ENCODE measurements at regions not wholly inside any gene's neighbourhood (a gene's known extent, or its start where the extent isn't known, plus 50 kb on each side); places are given as distances from the start of the nearest gene placed in this dataset.

GRCh38 chr2:181822097-181822496 is 69.4 kb upstream of the ITPRID2 start:
- Histone ChIP-seq H3K4me1 (ENCODE audit: insufficient read depth, low read length) (no peaks in the 10 kb centered on the region), H3K9me3 (ENCODE audit: control insufficient read depth in 1 of 2, insufficient read depth in 1 of 2, low read length in 2 of 2) (no peaks in the 10 kb centered on the region), H3K27me3 (ENCODE audit: control insufficient read depth in 1 of 2, insufficient read depth in 2 of 2, low read length in 2 of 2) (no peaks in the 10 kb centered on the region), H3K27ac (ENCODE audit: low read depth in 1 of 2, low read length in 2 of 2) (no peak overlapping the region), H3K36me3 (ENCODE audit: insufficient read depth, low read length) (no peaks in the 10 kb centered on the region), H3K4me3 (ENCODE audit: low read length) (no peak overlapping the region)
- no peaks in the 10 kb centered on the region for H3K4me1 Mint-ChIP-seq (ENCODE audit: low read depth)
- TF ChIP-seq, protein P1, sequence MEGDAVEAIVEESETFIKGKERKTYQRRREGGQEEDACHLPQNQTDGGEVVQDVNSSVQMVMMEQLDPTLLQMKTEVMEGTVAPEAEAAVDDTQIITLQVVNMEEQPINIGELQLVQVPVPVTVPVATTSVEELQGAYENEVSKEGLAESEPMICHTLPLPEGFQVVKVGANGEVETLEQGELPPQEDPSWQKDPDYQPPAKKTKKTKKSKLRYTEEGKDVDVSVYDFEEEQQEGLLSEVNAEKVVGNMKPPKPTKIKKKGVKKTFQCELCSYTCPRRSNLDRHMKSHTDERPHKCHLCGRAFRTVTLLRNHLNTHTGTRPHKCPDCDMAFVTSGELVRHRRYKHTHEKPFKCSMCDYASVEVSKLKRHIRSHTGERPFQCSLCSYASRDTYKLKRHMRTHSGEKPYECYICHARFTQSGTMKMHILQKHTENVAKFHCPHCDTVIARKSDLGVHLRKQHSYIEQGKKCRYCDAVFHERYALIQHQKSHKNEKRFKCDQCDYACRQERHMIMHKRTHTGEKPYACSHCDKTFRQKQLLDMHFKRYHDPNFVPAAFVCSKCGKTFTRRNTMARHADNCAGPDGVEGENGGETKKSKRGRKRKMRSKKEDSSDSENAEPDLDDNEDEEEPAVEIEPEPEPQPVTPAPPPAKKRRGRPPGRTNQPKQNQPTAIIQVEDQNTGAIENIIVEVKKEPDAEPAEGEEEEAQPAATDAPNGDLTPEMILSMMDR (IDR thresholded peaks at IDR 0.05): no peak
- POLR2A ChIA-PET: no interaction called here
- no peak for DNase-seq
- CTCF ChIA-PET: no interaction called here
- H3K36me3 Mint-ChIP-seq (ENCODE audit: low read depth): no peaks in the 10 kb centered on the region
- H3K9me3 Mint-ChIP-seq: no peaks in the 10 kb centered on the region
- intact Hi-C loops (cut with DNase I, micrococcal nuclease): no loop called here
- H3K27ac Mint-ChIP-seq: no peak overlapping the region
- H3K4me3 Mint-ChIP-seq: no peak overlapping the region
- no peaks in the 10 kb centered on the region for H3K27me3 Mint-ChIP-seq
- no peak for ATAC-seq (ENCODE audit: poor library complexity)

DNA sequence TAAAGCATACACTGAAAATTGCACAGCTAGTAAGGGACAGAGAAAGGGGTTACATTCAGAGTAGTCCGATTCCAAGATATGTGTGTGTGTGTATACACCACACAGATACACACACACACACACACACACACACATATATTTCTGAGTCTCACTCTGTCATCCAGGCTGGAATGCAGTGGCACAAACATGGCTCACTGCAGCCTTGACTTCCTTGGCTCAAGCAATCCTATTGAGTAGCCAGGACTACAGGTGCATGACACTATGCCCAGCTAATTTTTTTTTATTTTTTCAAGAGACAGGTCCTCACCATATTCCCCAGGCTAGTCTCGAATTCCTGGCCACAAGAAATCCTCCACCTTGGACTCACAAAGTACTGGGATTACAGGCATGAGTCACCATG is 68.1 kb upstream of the ITPRID2 start:
- Histone ChIP-seq H3K36me3 (ENCODE audit: insufficient read depth, low read length) (no peaks in the 10 kb centered on the region), H3K4me1 (ENCODE audit: insufficient read depth, low read length) (no peaks in the 10 kb centered on the region), H3K27me3 (ENCODE audit: control insufficient read depth in 1 of 2, insufficient read depth in 2 of 2, low read length in 2 of 2) (no peaks in the 10 kb centered on the region), H3K27ac (ENCODE audit: low read depth in 1 of 2, low read length in 2 of 2) (no peak overlapping the region), H3K9me3 (ENCODE audit: control insufficient read depth in 1 of 2, insufficient read depth in 1 of 2, low read length in 2 of 2) (no peaks in the 10 kb centered on the region), H3K4me3 (ENCODE audit: low read length) (no peak overlapping the region)
- ChIA-PET CTCF (no interaction called here), POLR2A (no interaction called here)
- Mint-ChIP-seq H3K27me3 (no peaks in the 10 kb centered on the region), H3K4me1 (ENCODE audit: low read depth) (no peaks in the 10 kb centered on the region), H3K4me3 (no peak overlapping the region), H3K36me3 (ENCODE audit: low read depth) (no peaks in the 10 kb centered on the region), H3K9me3 (no peaks in the 10 kb centered on the region), H3K27ac (no peak overlapping the region)
- ATAC-seq (ENCODE audit: poor library complexity) (no peak), DNase-seq (no peak)
- TF ChIP-seq, protein P1 (IDR thresholded peaks at IDR 0.05): no peak
- intact Hi-C loops (cut with DNase I, micrococcal nuclease): no loop called here

DNA sequence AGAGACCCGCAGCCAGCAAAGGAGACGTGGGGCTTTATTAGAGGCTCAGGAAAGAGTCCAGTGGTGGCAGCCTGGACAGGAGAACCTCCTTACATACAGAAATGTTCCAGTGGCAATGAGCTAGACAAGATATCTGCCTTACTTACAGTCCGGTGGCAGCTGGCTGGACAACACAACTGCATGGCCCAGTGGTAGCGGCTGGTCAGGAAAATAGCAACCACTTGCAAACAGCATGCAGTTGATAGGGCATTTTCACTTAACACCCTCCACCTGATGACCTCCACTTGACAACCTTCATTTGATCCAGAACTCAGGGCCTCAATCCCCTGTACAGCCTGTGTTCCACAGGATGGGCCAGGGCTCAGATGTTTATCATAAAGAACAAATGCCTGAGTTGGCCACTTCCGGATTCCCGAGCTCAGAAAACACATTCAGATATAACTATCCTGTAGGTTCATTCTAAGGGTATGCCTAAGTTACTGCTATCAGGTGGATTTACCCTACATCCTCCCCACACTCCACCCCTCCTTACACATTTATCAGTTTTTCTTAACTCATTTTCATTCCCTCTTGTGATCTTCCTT is 63.3 kb upstream of the ITPRID2 start:
- no peaks in the 10 kb centered on the region for H3K36me3 Mint-ChIP-seq (ENCODE audit: low read depth)
- H3K4me1 ChIP-seq (ENCODE audit: insufficient read depth, low read length): no peaks in the 10 kb centered on the region
- H3K36me3 ChIP-seq (ENCODE audit: insufficient read depth, low read length): no peaks in the 10 kb centered on the region
- H3K4me3 Mint-ChIP-seq: no peak overlapping the region
- no peaks in the 10 kb centered on the region for H3K27me3 ChIP-seq (ENCODE audit: control insufficient read depth in 1 of 2, insufficient read depth in 2 of 2, low read length in 2 of 2)
- H3K4me3 ChIP-seq (ENCODE audit: low read length): no peak overlapping the region
- ATAC-seq (ENCODE audit: poor library complexity): no peak
- POLR2A ChIA-PET: no interaction called here
- no peaks in the 10 kb centered on the region for H3K9me3 ChIP-seq (ENCODE audit: control insufficient read depth in 1 of 2, insufficient read depth in 1 of 2, low read length in 2 of 2)
- TF ChIP-seq, protein P1 (IDR thresholded peaks at IDR 0.05): no peak
- H3K9me3 Mint-ChIP-seq: no peaks in the 10 kb centered on the region
- no peaks in the 10 kb centered on the region for H3K4me1 Mint-ChIP-seq (ENCODE audit: low read depth)
- no peak overlapping the region for H3K27ac ChIP-seq (ENCODE audit: low read depth in 1 of 2, low read length in 2 of 2)
- intact Hi-C loops (cut with DNase I, micrococcal nuclease): no loop called here
- DNase-seq: no peak
- CTCF ChIA-PET: no interaction called here
- H3K27ac Mint-ChIP-seq: no peak overlapping the region
- H3K27me3 Mint-ChIP-seq: peaks cover 18% of the 10 kb centered on the region

Measured in CD4-positive, alpha-beta T cell (primary cell).